Endothelial cell of hepatic sinusoid (primary cell): ENCODE measurements at regions not wholly inside any gene's neighbourhood (a gene's known extent, or its start where the extent isn't known, plus 50 kb on each side); places are given as distances from the start of the nearest gene placed in this dataset.
"Not testable (repeated sequence)": the region's sequence is repeated elsewhere in the genome, so short reads cannot be mapped to it uniquely, and the experiment has no call there.

Source experiments
- in situ Hi-C: cut with HindIII; loops from 2 replicates; pipeline ENCODE4 v1.10.0; 2017; ENCODE audit warnings: low sequenced_read_pairs

DNA sequence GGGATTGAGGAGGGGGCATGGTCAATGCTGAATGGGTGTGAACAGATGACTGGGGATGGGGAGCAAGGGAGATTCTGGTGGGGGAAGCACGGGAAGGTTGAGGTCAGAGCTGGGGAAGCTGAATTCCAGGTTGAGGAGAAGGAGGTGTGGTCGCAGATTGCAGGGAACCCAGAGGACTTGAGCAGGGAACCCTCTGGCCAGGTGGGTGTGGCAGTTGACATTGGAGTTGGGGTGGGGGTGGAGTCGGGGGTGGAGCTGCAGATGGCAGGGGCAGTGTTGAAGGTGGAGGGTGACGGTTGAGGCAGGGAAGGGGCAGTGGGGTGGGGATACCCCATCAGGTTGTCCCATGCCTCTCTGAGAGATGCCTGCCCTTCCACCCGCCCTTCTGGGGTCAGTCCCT is 94.7 kb downstream of the WTIP start:
- in situ Hi-C loops, result no loop called here

DNA sequence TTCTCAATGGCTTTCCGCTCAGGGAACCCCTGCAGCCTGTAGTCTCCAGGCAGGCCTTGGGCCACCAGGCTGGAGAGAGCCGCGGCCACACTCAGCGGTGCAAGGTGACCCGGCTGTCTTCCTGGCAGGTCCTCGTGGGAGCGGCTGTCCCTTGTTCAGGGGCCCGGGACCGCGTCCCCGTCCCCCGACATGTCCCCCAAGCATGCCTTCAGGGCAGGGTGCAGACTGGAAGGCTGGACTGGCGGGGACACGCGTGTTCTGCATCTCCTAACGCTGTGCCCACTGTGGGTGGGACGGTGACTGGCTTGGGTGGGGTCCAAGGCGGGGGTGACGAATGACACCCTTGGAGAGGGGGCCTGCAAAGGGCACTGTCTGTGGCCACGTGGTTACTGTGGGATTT is 93.6 kb downstream of the WTIP start:
- in situ Hi-C loops, result no loop called here

DNA sequence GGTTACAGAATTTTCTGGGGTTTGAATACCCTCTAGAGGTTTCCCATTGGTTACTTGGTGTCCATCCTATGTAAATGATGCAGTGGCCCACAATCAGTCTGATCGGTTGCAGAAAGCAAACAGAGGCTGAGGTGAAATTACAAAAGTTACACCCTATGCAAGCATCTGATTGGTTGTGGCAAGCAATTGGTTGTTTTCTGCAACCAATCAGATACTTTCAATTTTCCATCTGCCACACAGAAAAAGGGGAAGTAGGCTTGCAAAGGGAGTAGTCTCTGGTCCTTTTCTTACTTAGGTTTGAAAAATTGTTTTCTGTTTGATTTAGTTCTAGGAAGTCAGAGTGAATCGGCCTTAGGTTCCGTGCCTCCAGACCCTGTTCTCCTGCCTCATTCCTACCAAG is 93.1 kb downstream of the WTIP start:
- in situ Hi-C loops, result no loop called here

DNA sequence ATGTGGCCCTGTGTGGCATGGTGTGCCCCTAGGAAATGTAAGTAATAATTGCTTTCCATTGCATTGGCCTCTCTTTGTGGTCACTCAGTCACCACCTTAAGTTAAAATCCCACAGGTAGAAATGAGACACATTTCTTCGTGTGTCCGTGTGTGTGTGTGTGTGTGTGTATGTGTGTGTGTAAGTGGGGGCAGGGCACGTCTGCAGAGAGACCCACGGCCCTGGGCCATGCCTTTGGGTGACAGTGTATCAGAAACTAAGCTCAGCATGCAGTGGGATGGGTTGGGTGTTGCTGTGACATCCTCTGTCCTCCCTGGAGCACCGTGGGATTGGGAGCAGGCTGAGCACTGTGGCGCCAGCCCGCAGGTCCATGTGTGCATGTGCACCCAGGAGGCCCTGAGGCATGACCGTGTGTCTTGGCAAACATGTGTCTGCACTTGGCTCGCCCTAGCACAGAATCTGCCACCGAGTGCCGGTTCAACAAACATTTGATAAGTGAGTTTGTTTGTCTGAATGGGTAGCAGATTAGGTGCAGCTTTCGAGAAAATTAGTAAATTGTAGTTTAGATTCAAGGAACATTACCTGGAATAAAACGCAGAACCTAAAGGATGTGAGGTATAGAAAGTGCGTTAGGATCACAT is 91.8 kb downstream of the WTIP start:
- in situ Hi-C loops, result no loop called here

DNA sequence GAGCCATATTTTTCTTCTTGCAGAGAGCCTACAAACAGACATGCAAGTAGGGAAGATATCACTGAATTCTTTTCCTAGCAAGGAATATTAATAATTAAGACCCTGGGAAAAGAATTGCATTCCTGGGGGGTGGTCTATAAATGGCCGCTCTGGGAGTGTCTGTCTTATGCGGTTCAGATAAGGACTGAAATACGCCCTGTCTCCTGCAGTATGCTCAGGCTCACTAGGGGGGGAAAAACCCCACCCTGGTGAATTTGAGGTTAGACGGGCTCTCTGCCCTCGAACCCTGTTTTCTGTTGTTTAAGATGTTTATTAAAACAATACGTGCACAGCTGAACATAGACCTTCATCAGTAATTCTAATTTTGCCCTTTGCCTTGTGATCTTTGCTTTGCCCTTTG is 88.6 kb downstream of the WTIP start:
- in situ Hi-C loops, result not testable (repeated sequence)

DNA sequence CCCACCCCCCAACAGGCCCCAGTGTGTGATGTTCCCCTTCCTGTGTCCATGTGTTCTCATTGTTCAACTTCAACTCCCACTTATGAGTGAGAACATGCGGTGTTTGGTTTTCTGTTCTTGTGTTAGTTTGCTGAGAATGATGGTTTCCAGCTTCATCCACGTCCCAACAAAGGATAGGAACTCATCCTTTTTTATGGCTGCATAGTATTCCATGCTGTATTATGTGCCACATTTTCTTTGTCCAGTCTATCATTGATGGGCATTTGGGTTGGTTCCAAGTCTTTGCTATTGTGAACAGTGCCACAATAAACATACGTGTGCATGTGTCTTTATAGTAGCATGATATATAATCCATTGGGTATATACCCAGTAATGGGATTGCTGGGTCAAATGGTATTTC is 80.8 kb downstream of the WTIP start:
- in situ Hi-C loops, result not testable (repeated sequence)
